Hepatocyte (in vitro differentiated cells): ENCODE measurements at regions not wholly inside any gene's neighbourhood (a gene's known extent, or its start where the extent isn't known, plus 50 kb on each side); places are given as distances from the start of the nearest gene placed in this dataset.

Experiments used
- EZH2 ChIP-seq: fragments of 200-600 bp; sonication (generic); IDR thresholded peaks from 2 replicates; pipeline ENCODE4 v1.6.1; 2016; ENCODE audit warnings: antibody characterized with exemption, mild to moderate bottlenecking, borderline replicate concordance
- EZH2phosphoT487 ChIP-seq: fragments of 200-600 bp; sonication (generic); IDR thresholded peaks from one replicate; pipeline ENCODE4 v1.6.1; 2018; ENCODE audit warnings: antibody characterized with exemption, mild to moderate bottlenecking, low read depth, moderate library complexity; ENCODE audit not compliant: unreplicated experiment, severe bottlenecking
- TF ChIP-seq, protein P1 (sequence below): fragments of 200-600 bp; sonication (generic); IDR thresholded peaks from 2 replicates; pipeline ENCODE4 v1.5.1; 2016; ENCODE audit warnings: antibody characterized with exemption, mild to moderate bottlenecking; ENCODE audit not compliant: poor library complexity

DNA sequence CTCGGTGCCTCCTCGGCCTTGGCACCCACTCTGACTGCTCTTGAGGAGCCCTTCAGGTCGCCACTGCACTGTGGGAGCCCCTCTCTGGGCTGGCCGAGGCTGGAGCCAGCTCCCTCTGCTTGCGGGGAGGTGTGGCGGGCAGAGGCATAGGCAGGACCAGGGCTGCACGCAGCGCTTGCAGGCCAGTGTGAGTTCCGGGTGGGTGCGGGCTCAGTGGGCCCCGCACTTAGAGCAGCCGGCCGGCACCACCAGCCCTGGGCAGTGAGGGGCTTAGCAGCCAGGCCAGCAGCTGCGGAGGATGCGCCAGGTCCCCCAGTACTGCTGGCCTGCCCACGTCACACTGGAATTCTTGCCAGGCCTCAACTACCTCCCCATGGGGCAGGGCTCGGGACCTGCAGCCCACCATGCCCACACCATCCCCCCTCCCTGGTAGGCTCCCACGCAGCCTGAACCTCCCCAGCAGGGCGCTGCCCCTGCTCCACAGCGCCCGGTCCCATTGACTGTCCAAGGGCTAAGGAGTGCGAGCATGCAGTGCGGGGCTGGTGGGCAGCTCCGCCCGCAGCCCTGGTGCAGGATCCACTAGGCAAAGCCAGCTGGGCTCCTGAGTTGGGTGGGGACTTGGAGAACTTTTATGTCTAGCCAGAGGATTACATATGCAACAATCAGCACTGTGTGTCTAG is 602.9 kb upstream of the ST8SIA4 start:
- TF ChIP-seq, protein P1, sequence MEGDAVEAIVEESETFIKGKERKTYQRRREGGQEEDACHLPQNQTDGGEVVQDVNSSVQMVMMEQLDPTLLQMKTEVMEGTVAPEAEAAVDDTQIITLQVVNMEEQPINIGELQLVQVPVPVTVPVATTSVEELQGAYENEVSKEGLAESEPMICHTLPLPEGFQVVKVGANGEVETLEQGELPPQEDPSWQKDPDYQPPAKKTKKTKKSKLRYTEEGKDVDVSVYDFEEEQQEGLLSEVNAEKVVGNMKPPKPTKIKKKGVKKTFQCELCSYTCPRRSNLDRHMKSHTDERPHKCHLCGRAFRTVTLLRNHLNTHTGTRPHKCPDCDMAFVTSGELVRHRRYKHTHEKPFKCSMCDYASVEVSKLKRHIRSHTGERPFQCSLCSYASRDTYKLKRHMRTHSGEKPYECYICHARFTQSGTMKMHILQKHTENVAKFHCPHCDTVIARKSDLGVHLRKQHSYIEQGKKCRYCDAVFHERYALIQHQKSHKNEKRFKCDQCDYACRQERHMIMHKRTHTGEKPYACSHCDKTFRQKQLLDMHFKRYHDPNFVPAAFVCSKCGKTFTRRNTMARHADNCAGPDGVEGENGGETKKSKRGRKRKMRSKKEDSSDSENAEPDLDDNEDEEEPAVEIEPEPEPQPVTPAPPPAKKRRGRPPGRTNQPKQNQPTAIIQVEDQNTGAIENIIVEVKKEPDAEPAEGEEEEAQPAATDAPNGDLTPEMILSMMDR = no peak
- TF ChIP-seq EZH2 (no peak), EZH2phosphoT487 (no peak)
